T-helper 17 cell (primary cell): ENCODE measurements at regions not wholly inside any gene's neighbourhood (a gene's known extent, or its start where the extent isn't known, plus 50 kb on each side); places are given as distances from the start of the nearest gene placed in this dataset.
"Not testable (repeated sequence)": the region's sequence is repeated elsewhere in the genome, so short reads cannot be mapped to it uniquely, and the experiment has no call there.

ENCODE experiments used
- ATAC-seq: fragments of 150-1000 bp; cut with Tn5 transposase; 2 replicates; pipeline ENCODE4 v1.10.0; 2021; ENCODE audit warnings: mild to moderate bottlenecking, moderate library complexity
- DNase-seq, 3 donors: peaks; one replicate each; pipeline versions ENCODE4 v3.0.0 to v3.0.0-alpha.2; 2020 to 2021
- H3K9me3 ChIP-seq: one replicate; pipeline ENCODE4 v1.7.0; 2013; ENCODE audit warnings: low read length, mild to moderate bottlenecking; ENCODE audit not compliant: control insufficient read depth, poor library complexity, severe bottlenecking
- H3K27ac Mint-ChIP-seq: one replicate; pipeline ENCODE4 v1.8.0; 2022; ENCODE audit warnings: mild to moderate bottlenecking, moderate library complexity, mixed read lengths
- H3K27me3 Mint-ChIP-seq: one replicate; pipeline ENCODE4 v1.8.0; 2022; ENCODE audit warnings: mixed read lengths
- H3K36me3 Mint-ChIP-seq: one replicate; pipeline ENCODE4 v1.8.0; 2022; ENCODE audit warnings: low read depth, mixed read lengths
- H3K4me1 Mint-ChIP-seq: one replicate; pipeline ENCODE4 v1.8.0; 2022; ENCODE audit warnings: mild to moderate bottlenecking, mixed read lengths
- H3K4me3 Mint-ChIP-seq: one replicate; pipeline ENCODE4 v1.8.0; 2022; ENCODE audit warnings: mild to moderate bottlenecking, moderate library complexity, mixed read lengths

DNA sequence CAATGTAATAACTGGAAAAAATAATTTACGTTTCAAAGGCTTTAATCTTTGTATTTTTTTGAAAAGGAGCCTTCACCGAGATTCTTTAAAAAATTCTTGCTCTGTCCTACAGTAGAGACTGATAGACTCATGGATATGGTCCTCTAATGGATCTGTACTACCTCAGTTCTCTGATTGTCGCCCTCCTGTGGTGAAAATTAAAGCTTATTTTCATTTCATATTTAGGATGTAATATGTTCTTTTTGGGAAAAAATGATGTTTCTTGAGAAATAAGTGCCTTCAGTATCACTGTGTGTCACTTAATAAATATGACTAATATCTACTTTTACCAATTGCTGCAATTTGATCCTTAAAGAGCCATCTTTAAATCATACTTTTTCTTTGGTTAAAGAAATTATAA is 4593.3 kb upstream of the OR11H1 start:
- H3K27me3 Mint-ChIP-seq, H3K4me1 Mint-ChIP-seq, H3K4me3 Mint-ChIP-seq, ATAC-seq, H3K9me3 ChIP-seq, DNase-seq, H3K36me3 Mint-ChIP-seq, H3K27ac Mint-ChIP-seq: not testable (repeated sequence)

DNA sequence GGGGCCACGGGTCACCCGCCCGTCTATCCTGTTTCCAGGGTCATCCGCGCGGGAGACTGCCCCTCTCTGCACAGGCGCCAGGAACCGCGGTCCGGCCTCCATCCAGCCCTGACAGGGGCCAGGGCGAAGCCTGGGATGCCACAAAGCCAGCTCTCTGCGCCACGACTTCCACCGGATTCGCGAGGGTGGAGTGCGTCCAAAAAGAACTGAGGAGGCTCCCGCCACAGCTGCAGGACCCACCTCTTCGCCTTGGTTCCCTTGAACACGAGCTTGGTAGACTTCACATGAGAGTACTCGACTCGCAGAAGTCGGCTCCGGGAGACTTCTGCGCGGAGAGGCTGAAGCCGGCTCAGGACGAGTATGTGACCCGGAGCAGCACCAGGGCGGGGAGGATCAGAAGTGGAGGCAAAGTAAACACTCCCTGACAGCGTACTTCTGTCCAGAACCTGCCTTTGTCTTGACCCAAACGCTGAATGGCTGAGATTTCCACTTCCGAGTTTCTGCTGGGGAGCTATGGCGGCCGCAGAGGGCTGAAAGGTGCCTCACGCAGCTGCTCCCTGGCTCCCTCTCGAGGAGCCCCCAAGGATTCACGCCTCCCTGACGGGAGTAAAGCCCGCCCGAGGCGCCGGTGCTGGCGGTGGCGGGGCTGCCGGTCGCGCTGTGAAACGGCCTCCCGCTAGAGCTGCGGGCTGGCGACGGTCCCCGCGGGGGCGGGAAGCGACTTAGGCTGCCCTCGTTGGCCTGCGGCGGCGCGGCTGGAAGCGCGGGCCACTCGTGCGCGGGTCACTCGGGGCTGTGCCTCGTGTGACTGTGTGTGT is 4566.7 kb upstream of the OR11H1 start:
- Mint-ChIP-seq H3K4me1 (no peaks in the 10 kb centered on the region), H3K27me3 (no peaks in the 10 kb centered on the region), H3K36me3 (no peaks in the 10 kb centered on the region), H3K27ac (no peak overlapping the region), H3K4me3 (no peak overlapping the region)
- no peak for ATAC-seq
- H3K9me3 ChIP-seq = no peaks in the 10 kb centered on the region
- DNase-seq = peak in 1 of 3 donors; percentile 13

DNA sequence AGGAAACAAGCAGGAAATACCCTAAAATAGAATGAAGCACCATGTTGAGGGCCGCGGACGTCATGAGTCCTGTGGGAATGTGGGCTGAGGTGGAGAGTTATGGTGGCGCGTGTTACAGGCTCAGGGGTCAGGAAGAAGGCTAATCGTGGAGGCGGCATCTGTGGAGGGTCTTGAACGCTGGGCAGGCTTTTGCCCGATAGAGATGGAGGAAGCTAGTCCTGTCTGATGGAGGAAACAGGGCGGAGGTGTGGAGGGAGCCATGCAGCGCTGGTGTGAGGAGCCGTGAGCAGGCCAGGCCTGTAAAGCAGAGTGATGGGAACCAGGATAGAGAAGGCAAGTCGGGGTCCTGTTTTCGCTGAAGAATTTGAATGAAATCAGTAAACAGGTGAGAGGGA is 4566.1 kb upstream of the OR11H1 start:
- not testable (repeated sequence) for ATAC-seq, H3K9me3 ChIP-seq, H3K4me1 Mint-ChIP-seq, H3K36me3 Mint-ChIP-seq, H3K27ac Mint-ChIP-seq, H3K27me3 Mint-ChIP-seq, DNase-seq, H3K4me3 Mint-ChIP-seq
